Activated CD4-positive, alpha-beta memory T cell treated with anti-CD3 and anti-CD28 coated beads for 36 hours (primary cell): ENCODE measurements at regions not wholly inside any gene's neighbourhood (a gene's known extent, or its start where the extent isn't known, plus 50 kb on each side); places are given as distances from the start of the nearest gene placed in this dataset.
"Not testable (repeated sequence)": the region's sequence is repeated elsewhere in the genome, so short reads cannot be mapped to it uniquely, and the experiment has no call there.

ENCODE experiments used
- CTCF ChIA-PET: fragments of 350-600 bp; sonication (Branson Sonifier 250); formaldehyde crosslinking; loops from one replicate; lab custom pipeline; 2021; ENCODE audit warnings: antibody characterized with exemption, inconsistent platforms; lab: Charles Lee
- POLR2A ChIA-PET: fragments of 350-600 bp; sonication (Branson Sonifier 250); formaldehyde crosslinking; loops from one replicate; lab custom pipeline; 2021; ENCODE audit warnings: antibody characterized with exemption; lab: Charles Lee
- DNase-seq: peaks from one replicate; pipeline ENCODE4 v3.0.0-alpha.2; 2020
- H3K27ac Mint-ChIP-seq: one replicate; pipeline ENCODE4 v1.8.0; 2021; ENCODE audit warnings: mixed read lengths
- H3K27me3 Mint-ChIP-seq: one replicate; pipeline ENCODE4 v1.8.0; 2021; ENCODE audit warnings: mixed read lengths
- H3K36me3 Mint-ChIP-seq: one replicate; pipeline ENCODE4 v1.8.0; 2021; ENCODE audit warnings: mixed read lengths
- H3K4me1 Mint-ChIP-seq: one replicate; pipeline ENCODE4 v1.8.0; 2021; ENCODE audit warnings: low read depth, mixed read lengths
- H3K4me3 Mint-ChIP-seq: one replicate; pipeline ENCODE4 v1.8.0; 2021; ENCODE audit warnings: mild to moderate bottlenecking, mixed read lengths
- H3K9me3 Mint-ChIP-seq: one replicate; pipeline ENCODE4 v1.8.0; 2021; ENCODE audit warnings: mixed read lengths
- intact Hi-C: fragments of 100-400 bp; cut with micrococcal nuclease; formaldehyde crosslinking; loops from one replicate; pipeline ENCODE4 v1.15.1; 2023

- peaks cover 10% of the 10 kb centered on the region for H3K9me3 Mint-ChIP-seq
- no peak for DNase-seq
- ChIA-PET POLR2A (no interaction called here), CTCF (no interaction called here)
- no peak overlapping the region for H3K27ac Mint-ChIP-seq
- no peaks in the 10 kb centered on the region for H3K4me1 Mint-ChIP-seq
- intact Hi-C loops = no loop called here
- H3K36me3 Mint-ChIP-seq = no peaks in the 10 kb centered on the region
- no peak overlapping the region for H3K4me3 Mint-ChIP-seq
- no peaks in the 10 kb centered on the region for H3K27me3 Mint-ChIP-seq
These were observed 819.6 kb upstream of the EPHA5 start for GRCh38 chr4:66489783-66490452.

DNA sequence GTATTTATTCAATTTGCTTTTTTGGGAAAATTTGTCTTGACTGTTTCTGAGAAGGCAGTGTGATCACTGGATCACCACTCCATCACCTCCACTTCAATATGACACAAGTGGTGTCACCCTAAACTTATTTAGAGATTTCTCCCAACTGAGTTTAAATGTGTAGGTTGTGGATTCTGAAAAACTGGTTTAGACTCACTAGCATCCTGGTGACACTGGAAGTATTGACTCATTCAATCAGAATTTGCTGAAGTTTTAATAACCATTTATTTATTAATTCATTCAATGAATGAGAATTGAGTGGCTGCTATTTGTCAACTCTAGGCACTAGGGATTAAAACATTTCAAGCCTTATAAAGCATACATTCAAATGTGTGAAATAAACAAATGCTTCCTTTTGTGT is 819.1 kb upstream of the EPHA5 start:
- Mint-ChIP-seq H3K4me1 (no peaks in the 10 kb centered on the region), H3K9me3 (peaks cover 10% of the 10 kb centered on the region), H3K36me3 (no peaks in the 10 kb centered on the region), H3K27me3 (no peaks in the 10 kb centered on the region), H3K27ac (no peak overlapping the region), H3K4me3 (no peak overlapping the region)
- intact Hi-C loops = no loop called here
- DNase-seq = no peak
- ChIA-PET POLR2A (no interaction called here), CTCF (no interaction called here)

GRCh38 chr4:66486068-66486467 is 815.8 kb upstream of the EPHA5 start:
- ChIA-PET POLR2A (no interaction called here), CTCF (no interaction called here)
- DNase-seq = no peak
- H3K9me3 Mint-ChIP-seq = peaks cover 2% of the 10 kb centered on the region
- H3K4me3 Mint-ChIP-seq = no peak overlapping the region
- no peaks in the 10 kb centered on the region for H3K4me1 Mint-ChIP-seq
- intact Hi-C loops = no loop called here
- no peak overlapping the region for H3K27ac Mint-ChIP-seq
- H3K36me3 Mint-ChIP-seq = no peaks in the 10 kb centered on the region
- no peaks in the 10 kb centered on the region for H3K27me3 Mint-ChIP-seq

DNA sequence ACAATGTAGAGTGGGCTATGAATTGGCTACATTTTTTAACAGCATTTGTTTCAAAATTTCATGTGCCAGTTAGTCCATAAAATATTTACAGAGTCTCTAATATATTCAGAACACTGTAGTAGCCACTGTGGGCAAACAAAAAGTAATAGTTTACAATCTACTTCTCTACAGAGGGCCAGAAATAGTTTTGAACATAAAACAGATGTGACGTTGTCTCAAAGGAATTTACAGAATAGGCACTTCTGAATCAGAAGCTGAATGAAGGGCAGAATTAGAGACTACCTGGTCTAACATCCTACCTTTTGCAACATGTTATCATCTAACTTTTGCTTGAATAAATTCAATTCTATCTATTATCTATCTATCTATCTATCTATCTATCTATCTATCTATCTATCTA is 811.9 kb upstream of the EPHA5 start:
- H3K27me3 Mint-ChIP-seq = no peaks in the 10 kb centered on the region
- no peaks in the 10 kb centered on the region for H3K36me3 Mint-ChIP-seq
- DNase-seq = no peak
- H3K4me3 Mint-ChIP-seq = no peak overlapping the region
- POLR2A ChIA-PET = no interaction called here
- H3K27ac Mint-ChIP-seq = no peak overlapping the region
- CTCF ChIA-PET = no interaction called here
- H3K9me3 Mint-ChIP-seq = peaks cover 5% of the 10 kb centered on the region
- intact Hi-C loops = no loop called here
- no peaks in the 10 kb centered on the region for H3K4me1 Mint-ChIP-seq

GRCh38 chr4:66475596-66475995 is 805.3 kb upstream of the EPHA5 start:
- no peak overlapping the region for H3K4me3 Mint-ChIP-seq
- H3K27ac Mint-ChIP-seq = no peak overlapping the region
- intact Hi-C loops = no loop called here
- H3K9me3 Mint-ChIP-seq = peaks cover 14% of the 10 kb centered on the region
- ChIA-PET POLR2A (no interaction called here), CTCF (no interaction called here)
- no peaks in the 10 kb centered on the region for H3K27me3 Mint-ChIP-seq
- no peaks in the 10 kb centered on the region for H3K36me3 Mint-ChIP-seq
- H3K4me1 Mint-ChIP-seq = no peaks in the 10 kb centered on the region
- no peak for DNase-seq

DNA sequence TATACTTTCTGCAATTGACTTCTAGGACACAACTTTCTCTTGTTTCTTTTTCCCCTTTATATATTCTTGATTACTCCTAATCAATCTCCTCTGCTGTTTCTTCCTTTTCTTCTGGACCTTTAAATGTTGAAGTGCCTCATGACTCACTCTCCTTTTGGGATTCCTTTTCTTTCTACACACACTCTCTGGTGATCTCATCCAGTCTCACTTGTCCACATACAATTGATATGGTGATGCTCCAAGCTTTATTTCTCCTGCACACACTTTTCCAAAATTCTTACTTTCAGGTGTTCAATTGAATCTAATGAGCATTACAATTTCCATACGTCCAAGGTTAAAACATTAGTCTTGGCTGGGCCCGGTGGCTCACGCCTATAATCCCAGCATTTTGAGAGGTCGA is 794.8 kb upstream of the EPHA5 start:
- ChIA-PET POLR2A (no interaction called here), CTCF (no interaction called here)
- intact Hi-C loops = no loop called here
- no peak overlapping the region for H3K4me3 Mint-ChIP-seq
- no peak for DNase-seq
- H3K9me3 Mint-ChIP-seq = peaks cover 17% of the 10 kb centered on the region
- no peaks in the 10 kb centered on the region for H3K4me1 Mint-ChIP-seq
- no peaks in the 10 kb centered on the region for H3K27me3 Mint-ChIP-seq
- H3K36me3 Mint-ChIP-seq = no peaks in the 10 kb centered on the region
- H3K27ac Mint-ChIP-seq = no peak overlapping the region

GRCh38 chr4:66462890-66463289 is 792.6 kb upstream of the EPHA5 start:
- H3K4me3 Mint-ChIP-seq, DNase-seq, POLR2A ChIA-PET, H3K27me3 Mint-ChIP-seq, intact Hi-C loops, H3K4me1 Mint-ChIP-seq, CTCF ChIA-PET, H3K36me3 Mint-ChIP-seq, H3K27ac Mint-ChIP-seq: not testable (repeated sequence)
- H3K9me3 Mint-ChIP-seq = peaks cover 19% of the 10 kb centered on the region

DNA sequence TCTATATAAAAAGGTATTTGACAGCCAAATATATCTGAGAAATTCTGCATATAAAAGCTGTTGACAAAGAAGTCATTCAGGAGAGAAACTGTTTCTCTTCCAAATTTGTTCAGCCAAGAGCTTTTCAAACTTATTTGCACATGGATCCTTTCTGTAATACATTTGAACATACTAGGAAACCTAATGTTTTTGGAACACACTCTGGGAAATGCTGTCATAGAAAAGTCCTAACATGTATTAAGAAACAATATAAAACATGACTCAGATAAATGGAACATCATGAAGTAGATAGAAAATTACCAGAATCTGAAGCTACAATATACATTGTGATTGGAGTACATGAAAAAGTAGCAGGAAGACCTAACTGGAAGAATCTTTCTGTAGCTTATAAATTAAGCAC is 781.5 kb upstream of the EPHA5 start:
- ChIA-PET POLR2A (no interaction called here), CTCF (no interaction called here)
- Mint-ChIP-seq H3K4me1 (no peaks in the 10 kb centered on the region), H3K9me3 (peaks cover 16% of the 10 kb centered on the region), H3K36me3 (no peaks in the 10 kb centered on the region), H3K27ac (no peak overlapping the region), H3K27me3 (no peaks in the 10 kb centered on the region), H3K4me3 (no peak overlapping the region)
- intact Hi-C loops = no loop called here
- no peak for DNase-seq

DNA sequence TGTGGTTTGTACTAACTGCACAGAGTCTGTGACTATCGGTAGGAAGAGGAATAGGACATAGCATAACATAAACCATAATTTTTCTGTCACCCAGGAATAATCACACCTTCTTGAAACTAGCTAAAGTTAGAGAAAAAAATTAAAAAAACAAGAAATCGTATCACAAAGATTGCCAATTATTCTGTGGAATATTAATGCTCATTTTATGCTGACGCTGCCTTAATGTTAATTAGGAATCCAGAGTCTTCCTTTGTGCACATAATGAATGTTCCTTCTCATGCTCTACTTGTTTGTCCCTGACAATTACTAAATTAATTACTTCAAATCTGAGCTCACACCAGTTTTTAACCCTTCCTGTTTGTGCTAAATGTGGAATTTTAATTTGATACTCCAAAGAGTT is 772.7 kb upstream of the EPHA5 start:
- peaks cover 10% of the 10 kb centered on the region for H3K9me3 Mint-ChIP-seq

DNA sequence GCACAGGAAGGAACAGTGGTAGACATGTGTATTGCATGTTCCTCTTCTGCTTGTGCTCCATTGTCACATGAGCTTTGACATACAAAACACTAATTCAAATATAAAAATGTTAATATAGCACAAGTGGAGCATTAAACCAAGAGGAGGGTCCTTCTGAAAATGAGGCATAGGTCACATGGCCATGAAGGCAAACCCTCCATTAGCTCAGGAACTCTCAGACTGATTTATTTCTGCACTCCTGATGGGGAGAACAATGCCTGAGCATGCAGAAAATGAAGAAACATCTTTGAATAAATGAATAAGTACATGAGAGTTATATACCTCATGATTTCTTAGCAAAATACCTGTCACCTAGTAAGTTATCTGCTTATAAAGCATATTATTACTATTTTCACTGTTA is 769.2 kb upstream of the EPHA5 start:
- intact Hi-C loops = no loop called here
- DNase-seq = no peak
- H3K36me3 Mint-ChIP-seq = no peaks in the 10 kb centered on the region
- peaks cover 18% of the 10 kb centered on the region for H3K9me3 Mint-ChIP-seq
- H3K27ac Mint-ChIP-seq = no peak overlapping the region
- H3K27me3 Mint-ChIP-seq = no peaks in the 10 kb centered on the region
- no peak overlapping the region for H3K4me3 Mint-ChIP-seq
- POLR2A ChIA-PET = no interaction called here
- no peaks in the 10 kb centered on the region for H3K4me1 Mint-ChIP-seq
- CTCF ChIA-PET = no interaction called here

More for the DNA sequence above, 772.7 kb upstream of the EPHA5 start:
- DNase-seq = no peak
- intact Hi-C loops = no loop called here
- H3K36me3 Mint-ChIP-seq = no peaks in the 10 kb centered on the region
- no peaks in the 10 kb centered on the region for H3K27me3 Mint-ChIP-seq
- no peaks in the 10 kb centered on the region for H3K4me1 Mint-ChIP-seq
- ChIA-PET POLR2A (no interaction called here), CTCF (no interaction called here)
- no peak overlapping the region for H3K4me3 Mint-ChIP-seq
- H3K27ac Mint-ChIP-seq = no peak overlapping the region

- peaks cover 20% of the 10 kb centered on the region for H3K9me3 Mint-ChIP-seq
- no peak overlapping the region for H3K27ac Mint-ChIP-seq
These were observed 763.4 kb upstream of the EPHA5 start for GRCh38 chr4:66433706-66434105.

GRCh38 chr4:66430856-66431255 is 760.6 kb upstream of the EPHA5 start:
- Mint-ChIP-seq H3K27me3 (no peaks in the 10 kb centered on the region), H3K9me3 (peaks cover 14% of the 10 kb centered on the region), H3K27ac (no peak overlapping the region), H3K4me1 (no peaks in the 10 kb centered on the region), H3K36me3 (no peaks in the 10 kb centered on the region), H3K4me3 (no peak overlapping the region)
- POLR2A ChIA-PET = no interaction called here
- intact Hi-C loops = no loop called here
- no peak for DNase-seq
- CTCF ChIA-PET = no interaction called here

More at GRCh38 chr4:66433706-66434105, 763.4 kb upstream of the EPHA5 start:
- CTCF ChIA-PET = no interaction called here
- Mint-ChIP-seq H3K36me3 (no peaks in the 10 kb centered on the region), H3K4me3 (no peak overlapping the region), H3K4me1 (no peaks in the 10 kb centered on the region), H3K27me3 (no peaks in the 10 kb centered on the region)
- intact Hi-C loops = no loop called here
- POLR2A ChIA-PET = no interaction called here
- no peak for DNase-seq

DNA sequence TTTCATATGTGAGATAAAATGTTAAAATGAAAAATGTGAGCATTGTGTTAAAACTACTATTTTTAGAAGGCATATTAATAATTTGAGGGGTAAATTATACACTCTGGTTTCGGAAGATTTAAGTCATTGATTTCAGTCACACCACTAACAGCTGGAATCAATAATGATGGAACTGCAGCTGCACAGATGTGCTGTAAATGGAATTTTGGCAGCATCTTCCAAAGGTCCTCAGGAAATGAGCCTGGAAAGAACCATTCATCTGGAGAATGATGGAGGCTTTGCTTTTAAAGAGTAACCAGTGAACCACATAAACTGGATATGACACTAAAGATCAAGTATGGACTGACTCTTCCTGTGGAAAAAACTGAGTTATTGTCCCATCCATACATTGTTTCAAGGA is 759.0 kb upstream of the EPHA5 start:
- intact Hi-C loops = no loop called here
- no peak overlapping the region for H3K4me3 Mint-ChIP-seq
- POLR2A ChIA-PET = no interaction called here

More for the DNA sequence above, 759.0 kb upstream of the EPHA5 start:
- no peak for DNase-seq
- Mint-ChIP-seq H3K27ac (no peak overlapping the region), H3K4me1 (no peaks in the 10 kb centered on the region), H3K27me3 (no peaks in the 10 kb centered on the region), H3K36me3 (no peaks in the 10 kb centered on the region), H3K9me3 (peaks cover 11% of the 10 kb centered on the region)
- CTCF ChIA-PET = no interaction called here
